ENCODE measurements at regions not wholly inside any gene's neighbourhood (a gene's known extent, or its start where the extent isn't known, plus 50 kb on each side); places are given as distances from the start of the nearest gene placed in this dataset.

- DNase-seq (no peak), ATAC-seq (no peak)
- intact Hi-C loops (cut with micrococcal nuclease), result no loop called here
- Mint-ChIP-seq H3K9me3 (peaks cover 0 to 7% of the 10 kb centered on the region in 2 donors), H3K27ac (no peak overlapping the region), H3K4me1 (no peaks in the 10 kb centered on the region), H3K27me3 (ENCODE audit: low read depth in 2 of 2) (no peaks in the 10 kb centered on the region), H3K36me3 (no peaks in the 10 kb centered on the region), H3K4me3 (no peak overlapping the region)
- H3K4me1 ChIP-seq (ENCODE audit: control insufficient read depth, insufficient read depth, low read length), result no peaks in the 10 kb centered on the region
- no peak for TF ChIP-seq CTCF (IDR thresholded peaks at IDR 0.05)
- no peaks in the 10 kb centered on the region for H3K27me3 ChIP-seq (ENCODE audit: control insufficient read depth, insufficient read depth, low read length)
- H3K36me3 ChIP-seq (ENCODE audit: control insufficient read depth, insufficient read depth, low read length), result no peaks in the 10 kb centered on the region
- 77% methylated on average over 2 of the region's 2 CpGs for WGBS (ENCODE audit: insufficient coverage)
- no peak overlapping the region for H3K27ac ChIP-seq (ENCODE audit: low read length)
- no peak overlapping the region for H3K4me3 ChIP-seq (ENCODE audit: low read length)
- H3K9me3 ChIP-seq (ENCODE audit: control insufficient read depth, insufficient read depth, low read length), result no peaks in the 10 kb centered on the region
Measured at GRCh38 chr1:194176212-194176611, 989.8 kb upstream of the B3GALT2 start.

GRCh38 chr1:194175251-194175650, 988.8 kb upstream of the B3GALT2 start:
- Histone ChIP-seq H3K4me3 (ENCODE audit: low read length) (no peak overlapping the region), H3K4me1 (ENCODE audit: control insufficient read depth, insufficient read depth, low read length) (no peaks in the 10 kb centered on the region), H3K9me3 (ENCODE audit: control insufficient read depth, insufficient read depth, low read length) (no peaks in the 10 kb centered on the region), H3K27ac (ENCODE audit: low read length) (no peak overlapping the region), H3K27me3 (ENCODE audit: control insufficient read depth, insufficient read depth, low read length) (no peaks in the 10 kb centered on the region), H3K36me3 (ENCODE audit: control insufficient read depth, insufficient read depth, low read length) (no peaks in the 10 kb centered on the region)
- H3K9me3 Mint-ChIP-seq, result peaks cover 0 to 4% of the 10 kb centered on the region in 2 donors
- ATAC-seq (no peak), DNase-seq (no peak)
- no peak for TF ChIP-seq CTCF (IDR thresholded peaks at IDR 0.05)
- no peak overlapping the region for H3K27ac Mint-ChIP-seq
- no peaks in the 10 kb centered on the region for H3K4me1 Mint-ChIP-seq
- no peaks in the 10 kb centered on the region for H3K27me3 Mint-ChIP-seq (ENCODE audit: low read depth in 2 of 2)
- H3K36me3 Mint-ChIP-seq, result no peaks in the 10 kb centered on the region
- no CpG with 5 or more reads among the region's 1 CpG for WGBS (ENCODE audit: insufficient coverage)
- H3K4me3 Mint-ChIP-seq, result no peak overlapping the region
- intact Hi-C loops (cut with micrococcal nuclease), result no loop called here

- ATAC-seq (no peak), DNase-seq (no peak)
- no peak overlapping the region for H3K27ac Mint-ChIP-seq
- Histone ChIP-seq H3K4me1 (ENCODE audit: control insufficient read depth, insufficient read depth, low read length) (no peaks in the 10 kb centered on the region), H3K9me3 (ENCODE audit: control insufficient read depth, insufficient read depth, low read length) (no peaks in the 10 kb centered on the region), H3K36me3 (ENCODE audit: control insufficient read depth, insufficient read depth, low read length) (no peaks in the 10 kb centered on the region), H3K27me3 (ENCODE audit: control insufficient read depth, insufficient read depth, low read length) (no peaks in the 10 kb centered on the region), H3K27ac (ENCODE audit: low read length) (no peak overlapping the region), H3K4me3 (ENCODE audit: low read length) (no peak overlapping the region)
- no peaks in the 10 kb centered on the region for H3K27me3 Mint-ChIP-seq (ENCODE audit: low read depth in 2 of 2)
- H3K4me1 Mint-ChIP-seq, result no peaks in the 10 kb centered on the region
- peaks cover 0 to 4% of the 10 kb centered on the region in 2 donors for H3K9me3 Mint-ChIP-seq
- no peaks in the 10 kb centered on the region for H3K36me3 Mint-ChIP-seq
- intact Hi-C loops (cut with micrococcal nuclease), result no loop called here
- no peak for TF ChIP-seq CTCF (IDR thresholded peaks at IDR 0.05)
- no peak overlapping the region for H3K4me3 Mint-ChIP-seq
Measured at GRCh38 chr1:194174528-194174927, 988.1 kb upstream of the B3GALT2 start.

GRCh38 chr1:194171596-194171995, 985.2 kb upstream of the B3GALT2 start:
- Histone ChIP-seq H3K27me3 (ENCODE audit: control insufficient read depth, insufficient read depth, low read length) (no peaks in the 10 kb centered on the region), H3K4me3 (ENCODE audit: low read length) (no peak overlapping the region), H3K4me1 (ENCODE audit: control insufficient read depth, insufficient read depth, low read length) (no peaks in the 10 kb centered on the region), H3K27ac (ENCODE audit: low read length) (no peak overlapping the region), H3K36me3 (ENCODE audit: control insufficient read depth, insufficient read depth, low read length) (no peaks in the 10 kb centered on the region), H3K9me3 (ENCODE audit: control insufficient read depth, insufficient read depth, low read length) (no peaks in the 10 kb centered on the region)
- Mint-ChIP-seq H3K27me3 (ENCODE audit: low read depth in 2 of 2) (no peaks in the 10 kb centered on the region), H3K4me3 (no peak overlapping the region), H3K9me3 (peaks cover 0 to 6% of the 10 kb centered on the region in 2 donors), H3K36me3 (no peaks in the 10 kb centered on the region), H3K27ac (no peak overlapping the region), H3K4me1 (no peaks in the 10 kb centered on the region)
- intact Hi-C loops (cut with micrococcal nuclease), result no loop called here
- no peak for ATAC-seq
- TF ChIP-seq CTCF (IDR thresholded peaks at IDR 0.05), result no peak
- 87% methylated on average over 5 of the region's 5 CpGs for WGBS (ENCODE audit: insufficient coverage)
- no peak for DNase-seq

Measured in natural killer cell (primary cell).